Fibroblast of the aortic adventitia (primary cell): ENCODE measurements at regions not wholly inside any gene's neighbourhood (a gene's known extent, or its start where the extent isn't known, plus 50 kb on each side); places are given as distances from the start of the nearest gene placed in this dataset.

Source experiments
- DNase-seq: peaks from one replicate; pipeline ENCODE4 v3.0.0-alpha.2; 2010; ENCODE audit warnings: low read depth
- H3K4me3 ChIP-seq: 2 replicates; pipeline ENCODE4 v1.5.1; 2011; ENCODE audit warnings: low read depth, mild to moderate bottlenecking, control low read depth, low read length, moderate library complexity
- CTCF ChIP-seq: IDR thresholded peaks from 2 replicates; pipeline ENCODE4 v1.5.1; 2011; ENCODE audit warnings: mild to moderate bottlenecking, low read length, control low read depth, inconsistent platforms; ENCODE audit not compliant: insufficient read depth

DNA sequence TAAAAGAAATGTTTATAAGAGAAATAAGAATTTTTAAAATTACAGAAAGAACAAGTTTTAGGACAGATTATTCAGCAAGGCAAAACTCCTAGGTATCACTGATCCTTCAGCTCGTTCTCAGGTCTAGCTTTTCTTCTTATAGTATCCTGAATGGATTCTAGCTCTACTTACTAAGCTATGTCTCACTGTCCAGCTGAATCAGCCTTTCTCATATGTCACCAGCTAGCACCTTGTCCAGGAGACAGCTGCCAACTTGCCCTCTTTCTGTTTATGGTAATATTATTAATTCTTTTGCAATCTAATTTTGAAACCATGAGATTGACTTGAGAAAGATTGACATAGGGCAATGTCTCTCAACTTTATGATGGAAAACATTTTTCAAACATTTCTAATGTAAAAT is 159.9 kb downstream of the LYPLAL1 start:
- no peak for TF ChIP-seq CTCF
- DNase-seq, result no peak
- no peak overlapping the region for H3K4me3 ChIP-seq

GRCh38 chr1:219331424-219331823 is 157.7 kb downstream of the LYPLAL1 start:
- no peak for TF ChIP-seq CTCF
- DNase-seq, result no peak
- H3K4me3 ChIP-seq, result no peak overlapping the region

DNA sequence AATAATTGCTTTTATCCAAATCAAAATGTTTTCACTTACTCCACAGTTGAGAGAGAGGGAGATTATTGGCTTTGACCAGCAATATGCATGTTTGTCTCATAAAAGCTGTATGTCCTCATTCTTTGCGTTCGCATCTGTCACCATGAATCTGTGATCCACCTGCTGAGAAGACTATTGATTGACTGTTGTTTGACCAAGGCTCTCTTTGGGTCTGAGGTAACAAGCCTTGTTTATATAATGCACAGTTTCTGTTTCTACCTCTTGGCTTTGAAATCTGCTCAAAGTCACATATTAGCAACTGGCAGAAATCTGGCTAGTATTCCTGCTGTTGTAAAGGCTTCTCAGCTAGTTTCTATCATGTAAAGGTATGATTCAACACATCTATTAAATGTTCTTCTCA is 157.0 kb downstream of the LYPLAL1 start:
- no peak for DNase-seq
- H3K4me3 ChIP-seq, result no peak overlapping the region
- TF ChIP-seq CTCF, result no peak

DNA sequence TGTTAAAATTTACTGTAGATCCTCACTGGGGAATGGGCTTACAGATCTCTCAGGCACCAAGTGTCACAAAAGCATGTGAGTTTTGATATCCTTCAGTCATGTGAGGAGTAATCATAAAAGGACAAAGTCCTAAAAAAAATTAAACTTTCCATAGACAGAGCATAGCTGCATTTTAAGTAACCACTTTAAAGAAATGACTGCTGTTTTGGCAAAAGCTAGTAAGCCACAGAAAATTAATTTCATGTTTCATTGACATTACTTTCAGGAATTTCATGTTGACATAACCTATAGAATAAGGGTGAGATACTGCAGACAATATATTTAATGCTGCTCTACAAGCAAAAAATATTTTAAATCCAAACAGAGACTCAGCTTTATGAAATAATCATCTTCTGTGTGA is 156.3 kb downstream of the LYPLAL1 start:
- no peak for TF ChIP-seq CTCF
- DNase-seq, result no peak

GRCh38 chr1:219329578-219329977 is 155.9 kb downstream of the LYPLAL1 start:
- no peak for TF ChIP-seq CTCF
- H3K4me3 ChIP-seq, result no peak overlapping the region
- DNase-seq, result peak; percentile 59

More for the DNA sequence above, 156.3 kb downstream of the LYPLAL1 start:
- no peak overlapping the region for H3K4me3 ChIP-seq

- H3K4me3 ChIP-seq, result no peak overlapping the region
- DNase-seq, result no peak
- no peak for TF ChIP-seq CTCF
Observed at GRCh38 chr1:219326843-219327242, 153.2 kb downstream of the LYPLAL1 start.

GRCh38 chr1:219325368-219325742 is 151.7 kb downstream of the LYPLAL1 start:
- TF ChIP-seq CTCF, result no peak
- H3K4me3 ChIP-seq, result no peak overlapping the region
- no peak for DNase-seq
